ENCODE measurements at regions not wholly inside any gene's neighbourhood (a gene's known extent, or its start where the extent isn't known, plus 50 kb on each side); places are given as distances from the start of the nearest gene placed in this dataset.
"Not testable (repeated sequence)": the region's sequence is repeated elsewhere in the genome, so short reads cannot be mapped to it uniquely, and the experiment has no call there.

- intact Hi-C loops (cut with micrococcal nuclease): no loop called here
- ChIA-PET CTCF (no interaction called here), POLR2A (no interaction called here)
- Mint-ChIP-seq H3K27me3 (no peaks in the 10 kb centered on the region), H3K27ac (no peak overlapping the region), H3K9me3 (no peaks in the 10 kb centered on the region), H3K4me3 (no peak overlapping the region), H3K4me1 (peaks cover 2% of the 10 kb centered on the region), H3K36me3 (ENCODE audit: low read depth) (no peaks in the 10 kb centered on the region)
- DNase-seq (no peak), ATAC-seq (ENCODE audit: low read depth) (no peak)
- TF ChIP-seq, protein P1, sequence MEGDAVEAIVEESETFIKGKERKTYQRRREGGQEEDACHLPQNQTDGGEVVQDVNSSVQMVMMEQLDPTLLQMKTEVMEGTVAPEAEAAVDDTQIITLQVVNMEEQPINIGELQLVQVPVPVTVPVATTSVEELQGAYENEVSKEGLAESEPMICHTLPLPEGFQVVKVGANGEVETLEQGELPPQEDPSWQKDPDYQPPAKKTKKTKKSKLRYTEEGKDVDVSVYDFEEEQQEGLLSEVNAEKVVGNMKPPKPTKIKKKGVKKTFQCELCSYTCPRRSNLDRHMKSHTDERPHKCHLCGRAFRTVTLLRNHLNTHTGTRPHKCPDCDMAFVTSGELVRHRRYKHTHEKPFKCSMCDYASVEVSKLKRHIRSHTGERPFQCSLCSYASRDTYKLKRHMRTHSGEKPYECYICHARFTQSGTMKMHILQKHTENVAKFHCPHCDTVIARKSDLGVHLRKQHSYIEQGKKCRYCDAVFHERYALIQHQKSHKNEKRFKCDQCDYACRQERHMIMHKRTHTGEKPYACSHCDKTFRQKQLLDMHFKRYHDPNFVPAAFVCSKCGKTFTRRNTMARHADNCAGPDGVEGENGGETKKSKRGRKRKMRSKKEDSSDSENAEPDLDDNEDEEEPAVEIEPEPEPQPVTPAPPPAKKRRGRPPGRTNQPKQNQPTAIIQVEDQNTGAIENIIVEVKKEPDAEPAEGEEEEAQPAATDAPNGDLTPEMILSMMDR (IDR thresholded peaks at IDR 0.05): no peak
These were observed 479.2 kb downstream of the RPS29 start for GRCh38 chr14:49106741-49107667.

GRCh38 chr14:49105956-49106355, 480.2 kb downstream of the RPS29 start:
- no peaks in the 10 kb centered on the region for H3K9me3 Mint-ChIP-seq
- ChIA-PET POLR2A (no interaction called here), CTCF (no interaction called here)
- no peaks in the 10 kb centered on the region for H3K36me3 Mint-ChIP-seq (ENCODE audit: low read depth)
- DNase-seq (no peak), ATAC-seq (ENCODE audit: low read depth) (no peak)
- H3K27ac Mint-ChIP-seq: no peak overlapping the region
- no peak overlapping the region for H3K4me3 Mint-ChIP-seq
- H3K4me1 Mint-ChIP-seq: no peaks in the 10 kb centered on the region
- intact Hi-C loops (cut with micrococcal nuclease): no loop called here
- TF ChIP-seq, protein P1 (IDR thresholded peaks at IDR 0.05): no peak
- no peaks in the 10 kb centered on the region for H3K27me3 Mint-ChIP-seq

DNA sequence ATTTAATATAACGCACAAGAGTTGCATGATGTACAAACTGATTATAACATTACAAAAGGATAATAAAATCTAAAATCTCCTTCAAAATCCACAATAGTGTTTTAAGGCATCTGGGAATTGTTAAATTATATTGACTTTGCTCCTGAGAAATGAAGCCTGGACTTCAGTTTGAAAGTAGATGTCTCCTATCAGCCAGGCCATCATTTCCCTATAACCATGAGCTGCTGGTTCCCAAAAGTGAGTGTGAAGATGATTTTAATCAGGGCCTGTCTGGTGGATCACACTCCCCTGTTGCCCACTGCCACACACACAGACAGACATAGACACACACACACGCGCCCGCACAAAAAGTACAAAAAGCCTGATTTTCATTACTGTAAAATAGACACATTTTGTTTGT, 480.7 kb downstream of the RPS29 start:
- no peaks in the 10 kb centered on the region for H3K27me3 Mint-ChIP-seq
- intact Hi-C loops (cut with micrococcal nuclease): no loop called here
- no peaks in the 10 kb centered on the region for H3K36me3 Mint-ChIP-seq (ENCODE audit: low read depth)
- H3K4me1 Mint-ChIP-seq: no peaks in the 10 kb centered on the region
- no peak overlapping the region for H3K27ac Mint-ChIP-seq
- ChIA-PET CTCF (no interaction called here), POLR2A (no interaction called here)
- H3K4me3 Mint-ChIP-seq: no peak overlapping the region
- ATAC-seq (ENCODE audit: low read depth) (no peak), DNase-seq (no peak)
- TF ChIP-seq, protein P1 (IDR thresholded peaks at IDR 0.05): no peak
- no peaks in the 10 kb centered on the region for H3K9me3 Mint-ChIP-seq

DNA sequence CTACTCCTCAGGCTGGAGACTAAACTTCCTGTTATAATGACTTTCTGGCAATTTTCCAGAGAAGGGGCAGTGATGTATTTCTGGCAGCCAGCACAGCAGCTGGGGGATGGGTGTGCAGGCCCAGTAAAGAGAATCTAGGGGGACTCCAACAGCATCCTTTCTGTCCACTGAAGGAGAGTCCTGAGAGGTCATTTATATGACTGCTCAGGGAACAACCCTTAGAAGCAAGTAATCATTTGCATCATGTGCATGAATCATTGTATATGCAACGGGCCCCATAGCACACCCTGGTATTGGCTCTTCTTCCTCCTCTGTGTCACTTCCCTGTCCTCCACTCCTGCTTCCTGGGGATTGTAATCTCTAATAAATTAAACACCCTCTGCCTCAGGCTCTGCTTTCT, 493.8 kb downstream of the RPS29 start:
- ATAC-seq (ENCODE audit: low read depth) (no peak), DNase-seq (no peak)
- H3K36me3 Mint-ChIP-seq (ENCODE audit: low read depth): no peaks in the 10 kb centered on the region
- no peak overlapping the region for H3K27ac Mint-ChIP-seq
- ChIA-PET CTCF (no interaction called here), POLR2A (no interaction called here)
- H3K9me3 Mint-ChIP-seq: no peaks in the 10 kb centered on the region
- TF ChIP-seq, protein P1 (IDR thresholded peaks at IDR 0.05): no peak
- intact Hi-C loops (cut with micrococcal nuclease): no loop called here
- no peaks in the 10 kb centered on the region for H3K4me1 Mint-ChIP-seq
- H3K4me3 Mint-ChIP-seq: no peak overlapping the region
- H3K27me3 Mint-ChIP-seq: no peaks in the 10 kb centered on the region

GRCh38 chr14:49089107-49089506, 497.1 kb downstream of the RPS29 start:
- intact Hi-C loops (cut with micrococcal nuclease): no loop called here
- no peaks in the 10 kb centered on the region for H3K36me3 Mint-ChIP-seq (ENCODE audit: low read depth)
- no peak overlapping the region for H3K4me3 Mint-ChIP-seq
- no peak overlapping the region for H3K27ac Mint-ChIP-seq
- CTCF ChIA-PET: no interaction called here
- H3K4me1 Mint-ChIP-seq: no peaks in the 10 kb centered on the region
- no peaks in the 10 kb centered on the region for H3K9me3 Mint-ChIP-seq
- no peaks in the 10 kb centered on the region for H3K27me3 Mint-ChIP-seq
- ATAC-seq (ENCODE audit: low read depth) (no peak), DNase-seq (no peak)
- POLR2A ChIA-PET: no interaction called here
- TF ChIP-seq, protein P1 (IDR thresholded peaks at IDR 0.05): no peak

DNA sequence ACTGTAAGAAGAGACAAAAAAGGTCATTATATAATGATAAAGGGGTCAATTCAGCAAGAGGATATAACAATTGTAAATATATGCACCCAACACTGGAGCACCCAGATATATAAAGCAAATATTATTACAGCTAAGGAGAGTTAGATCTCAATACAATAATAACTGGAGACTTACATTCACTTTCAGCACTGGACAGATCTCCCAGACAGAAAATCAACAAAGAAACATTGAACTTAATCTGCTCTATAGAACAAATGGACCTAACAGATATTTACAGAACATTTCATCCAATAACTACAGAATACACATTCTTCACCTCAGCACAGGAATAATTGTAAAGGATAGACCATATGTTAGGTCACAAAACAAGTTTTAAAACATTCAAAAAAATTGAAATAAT, 512.9 kb downstream of the RPS29 start:
- CTCF ChIA-PET; DNase-seq; H3K27me3 Mint-ChIP-seq; intact Hi-C loops (cut with micrococcal nuclease); POLR2A ChIA-PET; H3K4me3 Mint-ChIP-seq; H3K4me1 Mint-ChIP-seq; ATAC-seq (ENCODE audit: low read depth); H3K36me3 Mint-ChIP-seq (ENCODE audit: low read depth); H3K27ac Mint-ChIP-seq: not testable (repeated sequence)
- peaks cover 18% of the 10 kb centered on the region for H3K9me3 Mint-ChIP-seq
